ENCODE measurements at regions not wholly inside any gene's neighbourhood (a gene's known extent, or its start where the extent isn't known, plus 50 kb on each side); places are given as distances from the start of the nearest gene placed in this dataset.

DNA sequence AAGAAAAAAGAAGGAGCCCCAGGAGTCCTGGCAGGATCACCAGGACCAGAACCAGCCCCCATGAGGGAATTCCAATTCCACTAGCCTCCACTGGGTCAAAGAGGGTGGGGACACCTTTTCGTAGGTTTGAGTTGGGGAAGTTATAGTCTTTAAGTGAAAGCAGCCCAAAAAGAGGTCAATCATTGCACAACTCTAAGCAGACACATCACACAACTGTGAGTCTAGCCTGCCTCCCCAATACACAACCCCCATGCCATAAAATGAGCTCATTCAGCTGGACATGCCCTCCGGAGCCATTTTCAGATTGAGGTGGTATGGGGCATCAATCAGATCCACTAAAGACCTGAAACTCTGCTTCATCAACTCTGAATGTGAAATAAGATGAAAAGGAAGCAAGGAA, 179.9 kb downstream of the NPHP4 start:
- DNase-seq (ENCODE audit: low spot score), result no peak

DNA sequence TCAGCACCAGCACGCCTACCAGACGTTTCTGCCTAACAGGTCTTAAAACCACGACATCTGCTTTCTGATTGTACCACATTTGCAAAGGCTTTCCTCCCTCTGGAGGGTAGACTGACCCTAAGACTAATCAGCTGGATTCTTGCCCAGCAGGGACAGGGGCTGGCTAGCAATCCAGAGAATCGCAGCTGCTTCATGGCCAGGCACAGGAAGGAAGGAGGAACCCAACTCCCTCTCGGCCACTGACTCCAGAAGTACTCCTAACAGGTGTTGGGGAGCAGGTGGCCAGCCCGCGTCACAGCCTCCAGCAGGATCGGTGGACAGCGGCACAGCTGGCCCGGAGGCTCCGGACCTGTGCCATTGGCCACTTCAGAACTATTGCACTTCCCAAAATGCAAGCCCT, 180.8 kb downstream of the NPHP4 start:
- no peak for DNase-seq (ENCODE audit: low spot score)

DNA sequence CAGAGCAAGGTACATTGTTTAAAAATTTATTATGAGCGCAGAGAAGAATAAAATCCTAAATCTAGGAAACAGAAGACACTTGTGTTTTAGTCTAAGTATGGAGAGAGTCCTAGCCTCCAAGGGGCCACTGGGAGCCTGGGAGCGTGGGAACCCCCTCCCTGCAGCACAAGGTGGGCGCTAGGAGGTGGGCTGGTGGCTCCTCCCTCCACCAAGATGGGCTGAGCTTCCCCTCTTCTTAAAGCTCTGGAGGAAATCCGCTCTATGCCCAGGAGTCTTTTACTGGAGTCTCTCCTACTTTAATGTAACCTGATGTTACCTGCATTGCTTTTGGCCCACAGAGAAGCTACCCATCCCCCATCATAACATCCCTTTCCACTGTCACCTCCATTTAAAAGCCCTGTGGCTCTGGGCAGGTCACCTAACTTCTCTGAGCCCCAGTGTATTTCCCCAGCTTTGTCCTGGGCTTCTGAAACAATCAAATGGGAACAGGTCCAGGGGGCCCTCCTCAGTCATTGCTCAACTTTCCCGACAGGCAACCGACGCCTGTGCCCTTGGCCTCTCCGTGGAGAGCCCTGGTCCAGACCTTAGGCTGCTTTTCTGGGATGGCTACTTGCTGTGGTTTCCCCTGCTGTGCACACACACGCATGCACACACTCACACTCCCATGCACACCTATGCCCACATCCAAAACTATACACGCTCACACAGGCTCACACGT, 181.5 kb downstream of the NPHP4 start:
- DNase-seq (ENCODE audit: low spot score), result no peak

DNA sequence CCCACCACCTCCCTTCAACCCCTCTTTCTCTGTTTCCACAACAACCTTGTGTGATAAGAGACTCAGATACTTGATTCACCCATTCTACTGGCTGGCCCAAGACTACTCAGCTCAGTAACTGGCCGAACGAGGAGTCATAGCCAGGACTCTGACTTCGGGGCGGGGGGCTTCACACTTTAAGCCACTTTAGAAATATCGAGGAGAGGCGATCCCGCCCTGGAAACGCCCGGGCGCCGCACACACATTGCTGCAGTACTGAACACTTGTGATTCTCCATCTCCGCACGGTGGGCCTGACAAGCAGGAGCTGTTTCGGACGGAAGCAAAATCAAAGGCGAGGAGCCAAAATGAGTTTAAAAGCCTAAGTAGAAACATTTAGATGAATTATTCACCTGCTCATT, 182.1 kb downstream of the NPHP4 start:
- DNase-seq (ENCODE audit: low spot score), result no peak

DNA sequence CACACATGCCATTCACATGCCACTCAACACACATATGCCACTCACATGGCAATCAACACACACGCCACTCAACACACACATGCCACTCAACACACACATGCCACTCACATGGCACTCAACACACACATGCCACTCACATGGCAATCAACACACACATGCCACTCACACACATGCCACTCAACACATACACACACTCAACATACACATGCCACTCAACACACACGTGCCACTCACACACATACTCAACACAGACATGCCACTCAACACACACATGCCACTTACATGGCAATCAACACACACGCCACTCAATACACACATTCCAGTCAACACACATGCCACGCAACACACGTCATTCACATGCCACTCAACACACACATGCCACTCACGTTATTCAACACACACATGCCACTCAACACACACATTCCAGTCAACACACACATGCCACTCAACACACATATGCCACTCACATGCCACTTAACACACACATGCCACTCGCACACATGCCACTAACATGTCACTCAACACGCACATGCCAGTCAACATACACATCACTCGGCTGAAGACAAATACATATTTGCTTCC, 182.9 kb downstream of the NPHP4 start:
- no peak for DNase-seq (ENCODE audit: low spot score)

DNA sequence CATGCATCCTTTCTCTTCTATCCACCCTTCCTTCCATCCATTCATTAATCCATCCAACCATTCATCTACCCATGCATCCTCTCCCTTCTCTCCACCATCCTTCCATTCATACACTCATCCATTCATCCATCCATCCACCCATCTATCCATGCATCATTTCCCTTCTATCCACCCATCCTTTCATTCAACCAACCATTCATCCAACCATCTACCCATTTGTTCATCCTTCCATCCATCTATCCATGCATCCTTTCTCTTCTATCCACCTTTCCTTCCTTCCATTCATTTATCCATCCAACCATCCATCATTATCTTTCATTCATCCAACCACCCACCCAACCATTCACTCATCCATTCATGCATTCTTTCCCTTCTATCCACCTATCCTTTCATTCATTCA, 188.4 kb downstream of the NPHP4 start:
- no peak for DNase-seq (ENCODE audit: low spot score)

DNA sequence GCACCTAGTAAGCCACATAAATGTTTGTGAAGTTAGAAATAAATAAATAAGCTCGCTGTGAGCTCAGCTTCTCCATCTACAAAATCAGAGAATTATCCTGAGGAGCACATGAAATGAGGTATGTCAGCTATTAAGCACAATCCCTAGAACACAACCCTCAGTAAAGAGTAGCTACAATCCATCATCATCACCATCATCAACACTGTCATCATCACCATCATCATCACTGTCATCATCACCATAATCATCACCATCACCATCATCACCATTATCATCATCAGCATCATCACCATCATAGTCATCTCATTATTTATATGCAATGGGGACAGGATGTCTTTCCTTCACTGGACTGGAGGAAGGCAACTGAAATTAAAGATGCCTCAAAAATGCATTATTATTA, 189.6 kb downstream of the NPHP4 start:
- DNase-seq (ENCODE audit: low spot score), result no peak

DNA sequence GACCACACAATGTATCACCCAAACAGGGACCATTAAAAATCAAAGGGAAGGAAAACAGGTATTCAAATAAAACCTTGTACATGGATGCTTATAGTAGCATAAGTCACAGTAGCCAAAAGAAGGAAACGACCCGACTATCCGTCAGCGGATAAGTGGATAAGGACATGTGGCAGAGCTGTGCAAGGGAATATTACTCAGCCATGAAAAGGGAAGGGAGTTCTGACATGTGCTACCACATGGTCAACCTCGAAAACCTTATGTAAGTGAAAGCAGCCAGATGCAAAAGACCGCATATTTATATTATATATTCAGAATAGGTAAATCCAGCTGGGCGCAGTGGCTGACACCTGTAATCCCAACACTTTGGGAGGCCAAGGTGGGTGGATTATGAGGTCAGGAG, 193.3 kb downstream of the NPHP4 start:
- DNase-seq (ENCODE audit: low spot score), result no peak

DNA sequence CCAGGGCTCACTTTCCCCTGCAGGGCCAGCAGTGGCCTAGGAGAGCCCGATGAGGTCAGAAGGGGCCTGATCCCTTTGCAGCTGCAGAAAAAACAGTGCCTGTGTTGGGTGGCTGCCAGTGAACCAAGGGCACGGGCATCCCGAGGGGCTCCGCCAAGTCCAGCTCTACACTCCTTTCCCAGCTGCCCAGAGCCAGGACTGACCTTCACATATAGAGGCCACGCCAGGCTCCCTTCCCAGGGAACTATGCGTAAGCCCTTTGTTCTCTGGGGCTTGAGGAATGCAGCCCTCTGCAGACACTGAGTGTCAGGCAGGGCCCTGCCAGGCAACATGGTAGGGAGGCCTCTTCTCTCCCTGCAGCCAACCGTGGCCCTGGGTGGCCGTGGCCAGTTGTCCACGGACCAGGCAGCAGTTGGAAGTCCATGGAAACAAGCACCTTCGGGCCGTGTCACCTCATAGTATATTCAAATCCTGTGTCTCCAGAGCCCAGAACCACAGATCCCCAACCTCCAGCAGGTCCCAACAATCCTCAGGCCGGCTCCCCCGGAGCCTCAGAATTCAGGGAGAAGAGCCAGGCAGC, 194.0 kb downstream of the NPHP4 start:
- no peak for DNase-seq (ENCODE audit: low spot score)

DNA sequence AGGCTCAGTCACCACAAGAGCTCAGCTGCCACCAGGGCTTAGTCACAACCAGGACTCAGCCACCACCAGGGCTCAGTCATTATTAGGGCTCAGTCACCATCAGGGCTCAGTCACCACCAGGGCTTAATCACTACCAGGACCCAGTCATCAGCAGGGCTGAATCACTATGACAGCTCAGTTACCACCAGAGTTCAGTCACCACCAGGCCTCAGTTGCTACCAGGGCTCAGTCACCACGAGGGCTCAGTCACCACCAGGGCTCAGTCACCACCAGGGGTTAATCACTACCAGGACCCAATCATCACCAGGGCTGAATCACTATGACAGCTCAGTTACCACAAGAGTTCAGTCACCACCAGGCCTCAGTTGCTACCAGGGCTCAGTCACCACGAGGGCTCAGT, 196.2 kb downstream of the NPHP4 start:
- no peak for DNase-seq (ENCODE audit: low spot score)

DNA sequence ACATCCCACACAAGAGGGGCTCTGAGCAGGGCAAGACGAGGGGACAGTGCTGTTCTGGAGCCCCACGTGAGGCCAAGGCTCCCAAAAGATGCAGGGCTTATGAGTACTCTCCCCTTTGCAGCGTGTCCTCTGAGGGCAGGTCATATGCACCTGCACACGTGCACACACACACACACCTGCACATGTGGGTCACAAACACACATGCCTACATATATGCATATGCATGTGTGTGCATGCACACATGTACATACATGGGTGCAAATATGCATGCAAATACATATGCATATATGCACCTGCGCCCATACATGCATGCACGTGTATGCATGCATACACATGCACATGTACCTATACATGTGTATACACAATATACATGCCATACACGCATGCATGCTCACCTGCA, 197.9 kb downstream of the NPHP4 start:
- no peak for DNase-seq (ENCODE audit: low spot score)

DNA sequence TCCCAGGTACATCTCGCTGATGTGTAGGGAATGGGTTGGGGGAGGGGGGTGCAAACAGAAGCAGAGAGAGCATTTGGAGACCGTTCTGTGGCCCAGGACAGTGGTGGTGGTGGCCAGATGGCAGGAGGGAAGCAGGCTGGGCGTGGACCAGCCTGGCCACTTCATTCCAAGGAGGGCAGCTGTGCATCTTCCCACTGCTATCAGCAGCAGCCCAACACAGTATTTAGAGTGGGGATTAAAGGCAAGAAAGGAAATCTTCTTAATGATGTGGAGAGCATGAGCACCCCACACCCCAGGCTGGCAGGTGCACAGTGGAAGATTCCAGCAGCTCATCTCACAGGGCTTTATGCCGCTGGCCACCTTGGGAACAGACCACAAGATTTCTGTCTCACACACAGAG, 198.7 kb downstream of the NPHP4 start:
- DNase-seq (ENCODE audit: low spot score), result no peak

DNA sequence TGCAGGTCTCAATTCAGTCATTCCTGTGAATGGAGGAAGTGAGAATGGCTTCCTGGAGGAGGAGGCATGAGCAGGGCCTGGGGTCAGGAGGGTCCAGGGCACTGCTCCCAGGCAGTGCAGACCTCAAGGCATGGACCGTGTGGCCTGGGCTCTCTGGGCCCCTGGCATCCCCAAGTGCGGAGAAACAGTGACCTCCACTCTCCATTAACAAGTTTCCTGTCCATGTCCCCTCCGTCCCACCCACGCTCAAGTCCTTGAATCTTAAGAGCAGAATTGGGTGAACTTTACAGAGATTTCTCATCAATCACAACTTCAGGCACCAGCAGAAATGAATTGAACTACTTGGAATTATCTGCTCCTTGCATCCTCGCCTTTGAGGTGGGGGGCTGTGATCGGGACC, 211.1 kb downstream of the NPHP4 start:
- DNase-seq (ENCODE audit: low spot score), result no peak

DNA sequence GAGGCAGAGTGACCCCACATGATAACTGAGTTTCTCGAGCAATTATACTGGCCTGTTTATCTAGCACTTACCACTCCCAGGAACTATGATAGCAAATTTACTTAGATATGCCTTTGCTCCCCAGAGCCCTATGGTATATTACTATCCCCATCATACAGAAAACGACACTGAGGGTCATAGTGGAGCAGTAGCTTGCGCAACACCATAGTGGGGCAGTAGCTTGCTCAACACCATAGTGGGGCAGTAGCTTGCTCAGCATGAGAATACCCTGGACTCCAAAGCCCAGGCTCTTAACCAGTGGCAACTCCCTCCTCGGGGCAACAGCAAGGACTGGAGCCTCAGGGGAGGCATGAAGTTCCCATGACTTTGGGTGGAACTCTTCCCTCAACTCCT, 211.9 kb downstream of the NPHP4 start:
- DNase-seq (ENCODE audit: low spot score), result no peak

DNA sequence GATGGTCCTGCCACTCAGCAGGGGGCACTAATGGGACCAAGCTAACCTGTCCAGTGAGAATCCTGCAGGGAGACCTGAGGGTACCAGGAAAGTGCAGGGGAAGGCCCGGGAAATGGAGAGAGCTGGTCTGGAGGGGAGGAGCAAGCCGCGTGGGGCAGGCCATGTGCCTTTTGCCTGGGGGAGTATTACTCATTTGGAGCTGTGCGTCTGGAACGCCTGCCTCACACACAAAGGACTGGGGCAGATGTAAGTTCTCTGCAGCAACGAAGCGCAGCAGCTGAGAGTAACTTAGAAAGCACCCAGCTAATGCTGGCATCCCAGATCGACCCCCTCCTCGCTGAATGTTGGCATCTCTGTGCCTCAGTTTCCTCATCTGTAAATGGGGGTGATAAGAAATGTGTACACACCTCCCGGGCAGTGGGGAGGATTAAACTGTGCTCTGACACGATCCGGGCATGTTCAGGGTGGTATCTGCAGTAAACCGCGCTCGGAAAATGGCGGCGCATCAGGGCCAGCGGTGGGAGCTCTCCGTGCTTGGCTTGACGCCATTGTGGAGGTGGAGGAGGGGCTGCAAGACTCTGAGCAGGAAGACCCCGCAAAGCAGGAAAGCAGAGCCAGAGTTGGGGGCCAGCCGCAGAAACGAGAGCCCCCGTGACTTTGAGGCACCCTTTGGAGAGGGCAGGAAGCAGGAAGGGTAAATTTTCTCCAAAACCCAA, 212.5 kb downstream of the NPHP4 start:
- no peak for DNase-seq (ENCODE audit: low spot score)

DNA sequence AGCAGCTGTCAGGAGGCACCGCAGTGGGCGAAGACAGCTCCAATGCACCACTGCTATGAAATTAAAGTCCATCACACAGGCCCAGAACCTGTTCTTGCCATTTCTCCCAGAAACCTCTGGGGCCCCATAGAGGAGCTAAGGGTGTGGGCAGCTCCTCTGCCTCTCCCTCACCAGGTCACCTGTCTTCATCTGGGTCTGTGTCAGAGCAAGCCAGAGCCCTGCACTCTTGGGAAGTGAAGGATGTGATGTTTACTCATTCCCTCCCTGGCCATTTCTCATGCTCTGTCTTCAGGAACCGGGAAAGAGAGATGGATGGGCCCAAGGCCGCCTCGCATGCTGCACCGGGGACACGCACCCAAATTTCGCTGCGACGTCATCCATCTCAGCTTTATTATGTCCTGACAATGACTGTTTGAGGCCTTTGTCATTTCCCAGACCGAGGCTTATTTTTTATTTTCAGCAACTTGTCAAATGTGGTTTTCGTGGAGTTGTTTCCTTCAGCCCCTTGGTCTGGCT, 216.1 kb downstream of the NPHP4 start:
- DNase-seq (ENCODE audit: low spot score), result no peak

DNA sequence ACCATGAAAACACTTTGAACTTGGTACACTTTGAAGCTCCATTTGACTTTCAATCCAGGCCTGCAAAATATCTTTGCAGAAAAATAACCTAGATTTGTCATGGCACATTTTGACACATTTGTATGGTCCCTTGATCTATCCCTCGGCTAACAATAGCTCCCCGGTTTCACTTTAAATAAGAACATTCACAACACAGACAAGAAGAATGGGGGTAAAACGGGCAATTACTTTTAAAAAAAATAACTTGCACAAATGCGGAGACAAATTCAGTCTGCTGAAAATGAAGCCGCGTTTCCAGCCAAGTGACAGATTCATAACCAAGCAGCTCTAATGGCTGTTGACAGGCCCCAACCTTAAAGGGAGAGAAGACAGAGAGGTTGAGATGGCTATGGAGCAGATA, 218.2 kb downstream of the NPHP4 start:
- no peak for DNase-seq (ENCODE audit: low spot score)

DNA sequence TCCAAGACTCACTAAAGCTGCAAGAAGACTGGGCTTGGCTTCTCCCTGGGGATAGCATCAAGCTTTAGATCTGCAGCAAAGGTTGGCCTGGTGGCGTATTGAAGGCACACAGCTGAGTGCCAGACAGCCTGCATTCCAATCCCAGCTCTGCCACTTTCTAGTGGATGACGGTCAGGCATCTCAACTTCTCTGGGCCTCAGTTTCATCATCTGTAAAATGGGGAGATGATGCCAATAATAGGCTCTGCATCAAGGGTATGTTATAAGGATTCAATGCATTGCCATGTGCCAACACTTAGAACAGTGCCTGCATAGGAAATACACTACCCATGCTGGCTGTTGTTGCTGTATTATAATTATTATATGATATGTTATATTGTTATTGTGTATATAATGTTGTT, 220.4 kb downstream of the NPHP4 start:
- DNase-seq (ENCODE audit: low spot score), result no peak

DNA sequence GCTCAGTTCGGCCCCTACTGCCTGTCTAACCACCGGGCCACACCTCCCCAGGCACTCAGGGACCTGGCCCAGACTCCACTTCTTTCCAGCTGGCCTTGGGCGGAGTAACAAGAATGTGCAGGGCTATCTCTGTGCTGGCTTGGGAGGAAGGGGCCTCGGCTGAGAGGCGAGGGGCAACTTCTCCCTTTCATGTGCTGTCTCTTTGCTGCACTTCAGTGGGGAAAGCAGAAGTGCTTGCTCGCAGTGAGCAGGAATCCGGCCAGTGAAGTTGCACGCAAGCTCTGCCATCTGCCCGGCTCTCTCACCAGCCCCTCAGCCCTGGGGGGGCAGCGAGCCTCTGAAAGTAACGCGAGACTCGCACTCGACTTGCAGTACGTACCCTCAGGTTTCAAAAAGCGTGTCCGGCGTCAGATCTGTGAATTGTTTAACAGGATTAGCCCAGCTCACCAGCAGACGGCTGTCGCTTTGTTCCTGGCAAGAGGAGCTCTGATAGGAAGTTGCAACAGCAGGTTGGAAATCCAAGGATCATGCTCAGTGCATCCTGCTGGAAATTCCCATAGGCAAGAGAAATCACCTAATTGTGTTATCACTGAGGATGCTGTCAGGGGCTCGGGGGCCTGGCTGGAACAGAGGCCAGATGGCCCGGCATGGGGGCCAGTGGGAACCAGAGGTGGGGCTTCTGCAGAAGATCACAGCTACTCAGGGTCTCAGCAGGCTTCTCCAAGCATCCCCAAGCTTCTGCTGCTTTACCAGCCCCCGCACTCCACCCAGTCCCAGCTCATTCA, 221.1 kb downstream of the NPHP4 start:
- no peak for DNase-seq (ENCODE audit: low spot score)

DNA sequence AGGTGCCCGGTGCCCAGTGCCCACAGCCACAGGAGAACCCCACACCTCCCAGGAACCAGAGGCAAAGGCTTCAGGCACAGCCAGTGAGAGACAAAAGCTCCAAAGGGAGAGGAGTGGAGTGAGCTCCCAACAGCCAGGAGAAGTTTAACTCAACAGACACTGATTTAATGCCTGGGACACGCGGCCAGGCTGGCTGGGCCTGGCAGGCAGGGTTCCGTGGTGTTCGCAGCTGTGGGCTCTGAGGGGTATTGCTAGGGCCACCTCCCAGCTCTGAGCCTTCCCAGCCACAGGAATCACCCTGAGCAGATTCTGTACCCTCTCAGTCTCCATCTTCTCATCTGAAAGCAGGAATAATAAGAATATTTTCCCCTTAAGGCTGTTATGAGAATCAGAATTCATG, 222.5 kb downstream of the NPHP4 start:
- DNase-seq (ENCODE audit: low spot score), result no peak

DNA sequence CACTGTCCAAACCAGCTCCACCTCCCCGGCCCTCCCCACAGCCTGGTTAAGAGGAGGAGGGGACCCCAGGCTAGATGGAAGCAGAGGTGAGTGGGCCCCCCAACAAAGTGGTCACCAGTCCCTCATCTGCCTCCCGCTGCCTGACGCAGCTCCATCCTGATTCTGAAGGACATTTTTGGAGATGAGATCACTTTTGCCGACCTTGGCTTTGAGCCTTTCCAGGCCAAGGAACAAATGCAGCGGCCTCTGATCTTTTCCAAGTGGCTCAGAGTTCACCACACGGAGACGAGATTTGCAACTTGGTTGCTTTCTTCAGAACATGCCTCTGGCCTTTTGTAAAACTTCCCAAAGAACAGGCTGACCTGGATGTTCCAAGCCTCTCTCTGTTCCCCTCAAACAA, 223.1 kb downstream of the NPHP4 start:
- no peak for DNase-seq (ENCODE audit: low spot score)

DNA sequence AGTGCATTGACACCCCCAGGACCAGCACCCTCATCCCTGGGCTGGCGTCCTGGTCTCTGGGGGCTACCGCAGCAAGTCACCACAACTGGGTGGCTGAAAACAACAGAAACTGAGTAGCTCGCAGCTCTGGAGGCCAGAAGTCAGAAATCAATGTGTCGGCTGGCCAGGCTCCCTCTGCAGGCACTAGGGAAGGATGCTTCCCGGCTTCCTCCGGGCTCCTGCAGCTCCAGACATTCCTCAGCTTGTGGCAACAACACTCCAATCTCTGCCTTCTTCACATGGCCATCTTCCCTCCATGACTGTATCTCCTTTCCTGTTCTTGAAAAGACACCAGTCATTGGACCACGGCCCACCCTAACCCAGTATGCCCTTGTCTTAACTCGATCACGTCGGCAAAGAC, 224.2 kb downstream of the NPHP4 start:
- DNase-seq (ENCODE audit: low spot score), result no peak
